OCI-LY1 (cell line): ENCODE measurements at regions not wholly inside any gene's neighbourhood (a gene's known extent, or its start where the extent isn't known, plus 50 kb on each side); places are given as distances from the start of the nearest gene placed in this dataset.

Experiments used
- H2AFZ ChIP-seq: fragments of 200-600 bp; sonication (generic), shearing (Covaris generic); 2 replicates; pipeline ENCODE4 v1.6.0; 2014; ENCODE audit warnings: antibody characterized with exemption, mild to moderate bottlenecking, low read length
- H3F3A ChIP-seq: fragments of 200-600 bp; sonication (generic), shearing (Covaris generic); 2 replicates; pipeline ENCODE4 v1.6.0; 2014; ENCODE audit warnings: mild to moderate bottlenecking, antibody characterized with exemption, low read length, moderate library complexity; ENCODE audit not compliant: insufficient read depth
- H3K27ac ChIP-seq: fragments of 200-600 bp; sonication (generic); 2 replicates; pipeline ENCODE4 v1.5.1; 2014; ENCODE audit warnings: low read length, mixed run types, mild to moderate bottlenecking, low read depth; ENCODE audit not compliant: poor library complexity, severe bottlenecking
- H3K27me3 ChIP-seq: fragments of 200-600 bp; sonication (generic); 2 replicates; pipeline ENCODE4 v1.6.0; 2014; ENCODE audit warnings: antibody characterized with exemption, mild to moderate bottlenecking, low read length, moderate library complexity; ENCODE audit not compliant: insufficient read depth
- H3K36me3 ChIP-seq: fragments of 200-600 bp; sonication (generic); 2 replicates; pipeline ENCODE4 v1.6.1; 2014; ENCODE audit warnings: mild to moderate bottlenecking, antibody characterized with exemption, low read length, moderate library complexity, mixed read lengths; ENCODE audit not compliant: insufficient read depth
- H3K4me1 ChIP-seq: fragments of 200-600 bp; sonication (generic); 2 replicates; pipeline ENCODE4 v1.5.1; 2014; ENCODE audit warnings: mild to moderate bottlenecking, low read length, moderate library complexity; ENCODE audit not compliant: insufficient read depth, severe bottlenecking
- H3K4me2 ChIP-seq: fragments of 200-600 bp; sonication (generic), shearing (Covaris generic); 2 replicates; pipeline ENCODE4 v1.6.1; 2014; ENCODE audit warnings: low read length
- H3K4me3 ChIP-seq: fragments of 200-600 bp; sonication (generic); 2 replicates; pipeline ENCODE4 v1.5.1; 2014; ENCODE audit warnings: low read length, low read depth, mild to moderate bottlenecking, mixed read lengths; ENCODE audit not compliant: poor library complexity, severe bottlenecking
- H3K79me2 ChIP-seq: fragments of 200-600 bp; shearing (Covaris generic); 2 replicates; pipeline ENCODE4 v1.6.1; 2016; ENCODE audit warnings: mixed run types, low read length, mixed read lengths; ENCODE audit not compliant: insufficient read depth
- H3K9ac ChIP-seq: fragments of 200-600 bp; sonication (generic), shearing (Covaris generic); 2 replicates; pipeline ENCODE4 v1.6.1; 2014; ENCODE audit warnings: mild to moderate bottlenecking, low read length, mixed read lengths
- H3K9me2 ChIP-seq: fragments of 200-600 bp; sonication (generic), shearing (Covaris generic); 2 replicates; pipeline ENCODE4 v1.6.1; 2014; ENCODE audit warnings: low read depth, mild to moderate bottlenecking, low read length, mixed read lengths
- H3K9me3 ChIP-seq: fragments of 200-600 bp; shearing (Covaris generic); 2 replicates; pipeline ENCODE4 v1.6.1; 2014; ENCODE audit warnings: low read length, mixed read lengths
- H4K20me1 ChIP-seq: fragments of 200-600 bp; sonication (generic), shearing (Covaris generic); 2 replicates; pipeline ENCODE4 v1.6.0; 2016; ENCODE audit warnings: mild to moderate bottlenecking, low read length; ENCODE audit not compliant: insufficient read depth
- CTCF ChIP-seq: fragments of 200-600 bp; sonication (generic), shearing (Covaris generic); IDR thresholded peaks from 2 replicates; pipeline ENCODE4 v1.5.1; 2017; ENCODE audit warnings: mild to moderate bottlenecking, antibody characterized with exemption, low read length, moderate library complexity, mixed read lengths
- EZH2 ChIP-seq: fragments of 200-600 bp; sonication (generic), shearing (Covaris generic); IDR thresholded peaks from 2 replicates; pipeline ENCODE4 v1.8.0; 2017; ENCODE audit warnings: borderline replicate concordance, mixed run types, mild to moderate bottlenecking, antibody characterized with exemption, low read length, moderate library complexity, mixed read lengths

DNA sequence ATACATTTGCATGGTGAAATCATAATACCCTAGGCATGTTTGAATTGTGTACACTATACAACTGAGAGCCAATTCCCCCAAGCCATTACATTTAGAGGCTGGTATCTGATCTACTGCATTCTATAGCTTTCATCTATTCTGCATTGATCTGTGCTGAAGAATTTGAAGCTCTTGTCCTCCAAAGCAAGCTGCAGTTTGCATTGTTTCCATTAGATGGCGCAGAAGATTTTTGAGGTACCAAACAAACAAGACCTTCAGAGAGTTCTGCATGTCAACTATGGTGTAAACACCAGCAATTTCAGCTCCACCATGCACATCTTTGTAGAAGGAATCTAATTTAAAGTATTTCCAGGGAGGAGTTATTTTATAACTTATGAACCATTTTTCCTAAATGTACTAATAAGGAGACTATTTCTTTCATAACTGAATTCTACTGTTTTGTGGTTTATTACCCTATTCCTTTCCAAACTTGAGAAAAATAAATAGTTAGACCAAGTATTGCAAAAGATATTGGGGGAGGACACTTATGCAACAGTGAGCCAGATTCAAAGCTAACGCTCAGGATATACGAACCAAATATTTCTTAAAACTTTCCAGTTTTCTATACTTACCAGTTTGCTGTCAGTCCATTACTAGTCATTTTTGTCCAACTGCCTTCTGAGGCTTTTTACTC, 761.8 kb upstream of the ACVR2A start:
- Histone ChIP-seq H3K27ac (no peak overlapping the region), H3K9me2 (no peaks in the 10 kb centered on the region), H3K4me1 (no peaks in the 10 kb centered on the region), H3K79me2 (no peaks in the 10 kb centered on the region), H3K36me3 (no peaks in the 10 kb centered on the region), H3K4me2 (no peak overlapping the region), H3K9ac (no peak overlapping the region), H3K27me3 (no peaks in the 10 kb centered on the region), H2AFZ (no peak overlapping the region), H3K4me3 (no peak overlapping the region), H4K20me1 (no peaks in the 10 kb centered on the region), H3K9me3 (no peaks in the 10 kb centered on the region), H3F3A (no peaks in the 10 kb centered on the region)
- TF ChIP-seq EZH2 (no peak), CTCF (peak; percentile 76)

DNA sequence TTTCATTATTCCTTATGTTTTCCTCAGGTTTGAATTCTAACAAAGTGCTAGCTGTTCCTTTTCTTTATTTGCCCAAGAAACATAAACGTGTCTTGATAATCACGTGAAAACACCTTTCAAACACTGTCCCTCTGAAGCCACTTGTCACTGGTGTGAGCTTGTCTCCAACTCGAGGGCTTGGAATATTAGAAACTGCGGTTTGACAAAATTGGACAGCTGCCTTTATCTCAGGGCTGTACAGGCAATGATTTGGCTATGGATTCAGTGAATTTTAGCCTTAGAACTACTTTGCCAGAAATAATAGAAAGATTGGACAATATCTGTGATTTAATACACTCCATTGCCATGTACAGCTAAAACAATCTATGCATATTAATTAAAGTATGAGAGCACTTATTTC, 763.0 kb upstream of the ACVR2A start:
- no peaks in the 10 kb centered on the region for H3K4me1 ChIP-seq
- no peaks in the 10 kb centered on the region for H4K20me1 ChIP-seq
- no peak overlapping the region for H3K4me2 ChIP-seq
- H3K36me3 ChIP-seq = no peaks in the 10 kb centered on the region
- no peak overlapping the region for H2AFZ ChIP-seq
- no peaks in the 10 kb centered on the region for H3K9me3 ChIP-seq
- H3K9ac ChIP-seq = no peak overlapping the region
- H3K9me2 ChIP-seq = no peaks in the 10 kb centered on the region
- TF ChIP-seq CTCF (no peak), EZH2 (no peak)
- H3K79me2 ChIP-seq = no peaks in the 10 kb centered on the region
- H3K4me3 ChIP-seq = no peak overlapping the region
- H3F3A ChIP-seq = no peaks in the 10 kb centered on the region
- no peaks in the 10 kb centered on the region for H3K27me3 ChIP-seq
- no peak overlapping the region for H3K27ac ChIP-seq

GRCh38 chr2:147076634-147077033, 768.2 kb upstream of the ACVR2A start:
- H3K36me3 ChIP-seq = no peaks in the 10 kb centered on the region
- H3F3A ChIP-seq = no peaks in the 10 kb centered on the region
- no peak overlapping the region for H3K27ac ChIP-seq
- H3K9me2 ChIP-seq = no peaks in the 10 kb centered on the region
- no peak overlapping the region for H3K9ac ChIP-seq
- no peak overlapping the region for H2AFZ ChIP-seq
- H3K4me2 ChIP-seq = no peak overlapping the region
- H4K20me1 ChIP-seq = no peaks in the 10 kb centered on the region
- H3K9me3 ChIP-seq = no peaks in the 10 kb centered on the region
- no peaks in the 10 kb centered on the region for H3K79me2 ChIP-seq
- H3K27me3 ChIP-seq = no peaks in the 10 kb centered on the region
- H3K4me1 ChIP-seq = no peaks in the 10 kb centered on the region
- H3K4me3 ChIP-seq = no peak overlapping the region
- TF ChIP-seq EZH2 (no peak), CTCF (no peak)
